Panc1 (cell line): ENCODE measurements at regions not wholly inside any gene's neighbourhood (a gene's known extent, or its start where the extent isn't known, plus 50 kb on each side); places are given as distances from the start of the nearest gene placed in this dataset.

ENCODE experiments used
- ATAC-seq: fragments of 200-7000 bp; cut with Tn5 transposase; 2 replicates; pipeline ENCODE4 v1.9.1; 2020; ENCODE audit warnings: mild to moderate bottlenecking, moderate library complexity
- BruUV-seq: library from RNA; stranded (reverse); fragments of 400-500 nt; replicated peaks from 2 replicates; lab custom pipeline; 2021; lab: Mats Ljungman, UMichigan
- CTCF ChIA-PET: fragments of 300-600 bp; sonication (Branson Sonifier 250); formaldehyde crosslinking; loops from one replicate; lab custom pipeline; 2022; ENCODE audit warnings: antibody characterized with exemption; lab: Charles Lee
- POLR2A ChIA-PET: fragments of 300-600 bp; sonication (Branson Sonifier 250); formaldehyde crosslinking; loops from one replicate; lab custom pipeline; 2022; ENCODE audit warnings: antibody characterized with exemption; lab: Charles Lee
- DNase-seq: peaks from one replicate; pipeline ENCODE4 v3.0.0-alpha.2; 2010; ENCODE audit warnings: low read depth, low spot score
- H3K27ac ChIP-seq: 2 replicates; pipeline ENCODE4 v1.5.1; 2011; ENCODE audit warnings: mild to moderate bottlenecking, low read length, inconsistent platforms
- H3K27me3 ChIP-seq: fragments of 200-500 bp; sonication (Bioruptor generic); 2 replicates; pipeline ENCODE4 v1.6.0; 2014; ENCODE audit warnings: low read length, inconsistent platforms; ENCODE audit not compliant: control insufficient read depth, insufficient read depth
- H3K36me3 ChIP-seq: fragments of 200-500 bp; sonication (Bioruptor generic); 2 replicates; pipeline ENCODE4 v1.5.1; 2014; ENCODE audit warnings: inconsistent platforms, mild to moderate bottlenecking, low read length, moderate library complexity; ENCODE audit not compliant: control insufficient read depth, insufficient read depth
- H3K4me1 ChIP-seq: 2 replicates; pipeline ENCODE4 v1.5.1; 2011; ENCODE audit warnings: inconsistent platforms, mild to moderate bottlenecking, low read length, moderate library complexity; ENCODE audit not compliant: control insufficient read depth, insufficient read depth
- H3K4me3 ChIP-seq, 2 experiments: 2 replicates each; pipeline ENCODE4 v1.5.1; 2011 to 2012; ENCODE audit warnings: low read depth in 2 of 2, low read length in 2 of 2, mild to moderate bottlenecking in 2 of 2, inconsistent platforms in 1 of 2, moderate library complexity in 1 of 2
- H3K9me3 ChIP-seq: fragments of 200-500 bp; sonication (Bioruptor generic); 2 replicates; pipeline ENCODE4 v1.5.1; 2014; ENCODE audit warnings: low read depth, mild to moderate bottlenecking, inconsistent platforms, low read length, moderate library complexity; ENCODE audit not compliant: control insufficient read depth, insufficient read depth
- CTCF ChIP-seq: fragments of 450-650 bp; IDR thresholded peaks from 2 replicates; pipeline ENCODE4 v1.5.1; 2017; ENCODE audit warnings: mild to moderate bottlenecking
- POLR2AphosphoS5 ChIP-seq: IDR thresholded peaks from 2 replicates; pipeline ENCODE4 v1.6.1; 2012; ENCODE audit warnings: mild to moderate bottlenecking, low read depth, low read length, moderate library complexity
- REST ChIP-seq, 2 experiments: IDR thresholded peaks; 2 replicates each; pipeline ENCODE4 v1.6.1; 2011 to 2012; ENCODE audit warnings: low read depth in 2 of 2, control low read depth in 1 of 2, low read length in 1 of 2, mild to moderate bottlenecking in 1 of 2, moderate library complexity in 1 of 2; ENCODE audit not compliant: insufficient read depth in 1 of 2
- SIN3A ChIP-seq: IDR thresholded peaks from 2 replicates; pipeline ENCODE4 v1.6.1; 2012; ENCODE audit warnings: low read depth, mild to moderate bottlenecking, low read length, moderate library complexity, borderline replicate concordance; ENCODE audit not compliant: insufficient read depth
- TCF7L2 ChIP-seq: IDR thresholded peaks from 2 replicates; pipeline ENCODE4 v1.6.1; 2011; ENCODE audit warnings: mild to moderate bottlenecking, low read depth, low read length, inconsistent platforms
- in situ Hi-C: cut with HindIII; loops from 2 replicates; pipeline ENCODE4 v1.10.0; 2016; ENCODE audit warnings: low sequenced_read_pairs, low pct_unique_long_range_greater_than_20kb
- intact Hi-C: fragments of 100-400 bp; cut with micrococcal nuclease; formaldehyde crosslinking; loops from one replicate; pipeline ENCODE4 v1.10.0; 2022; ENCODE audit not compliant: unreplicated experiment

GRCh38 chr16:72266836-72267235 is 94.9 kb upstream of the PMFBP1 start:
- in situ Hi-C loops: no loop called here
- TF ChIP-seq TCF7L2: no peak
- no peak for TF ChIP-seq CTCF
- no peak for TF ChIP-seq SIN3A
- no peak for TF ChIP-seq REST (IDR thresholded peaks at IDR 0.05; ENCODE audit: insufficient read depth in 1 of 2, low read depth in 2 of 2, low read length in 1 of 2)
- TF ChIP-seq POLR2AphosphoS5: no peak
- DNase-seq (no peak), ATAC-seq (no peak)
- H3K36me3 ChIP-seq: no peaks in the 10 kb centered on the region
- POLR2A ChIA-PET: no interaction called here
- BruUV-seq: no TSS peak
- H3K4me3 ChIP-seq: no peak overlapping the region
- H3K4me1 ChIP-seq: no peaks in the 10 kb centered on the region
- CTCF ChIA-PET: no interaction called here
- H3K27me3 ChIP-seq: no peaks in the 10 kb centered on the region
- no peaks in the 10 kb centered on the region for H3K9me3 ChIP-seq
- H3K27ac ChIP-seq: no peak overlapping the region
- intact Hi-C loops: no loop called here

GRCh38 chr16:72264771-72265170 is 92.8 kb upstream of the PMFBP1 start:
- in situ Hi-C loops (no loop called here), intact Hi-C loops (no loop called here)
- Histone ChIP-seq H3K27ac (no peak overlapping the region), H3K27me3 (no peaks in the 10 kb centered on the region), H3K9me3 (no peaks in the 10 kb centered on the region), H3K4me3 (no peak overlapping the region), H3K36me3 (no peaks in the 10 kb centered on the region), H3K4me1 (no peaks in the 10 kb centered on the region)
- ChIA-PET CTCF (no interaction called here), POLR2A (no interaction called here)
- ATAC-seq (no peak), DNase-seq (no peak)
- BruUV-seq: no TSS peak
- TF ChIP-seq REST (IDR thresholded peaks at IDR 0.05; ENCODE audit: insufficient read depth in 1 of 2, low read depth in 2 of 2, low read length in 1 of 2) (no peak), CTCF (no peak), SIN3A (no peak), TCF7L2 (no peak), POLR2AphosphoS5 (no peak)
